Activated CD4-positive, alpha-beta T cell treated with anti-CD3 and anti-CD28 coated beads, Interleukin-2, amount 10 ng/mL, durations not matched to agents 7 days and 5 days (primary cell): ENCODE measurements at regions not wholly inside any gene's neighbourhood (a gene's known extent, or its start where the extent isn't known, plus 50 kb on each side); places are given as distances from the start of the nearest gene placed in this dataset.

Experiments used
- CTCF ChIA-PET: fragments of 350-600 bp; sonication (Branson Sonifier 250); formaldehyde crosslinking; loops from one replicate; lab custom pipeline; 2021; ENCODE audit warnings: antibody characterized with exemption; lab: Charles Lee
- POLR2A ChIA-PET: fragments of 350-600 bp; sonication (Branson Sonifier 250); formaldehyde crosslinking; loops from one replicate; lab custom pipeline; 2021; ENCODE audit warnings: antibody characterized with exemption; lab: Charles Lee
- DNase-seq: peaks from one replicate; pipeline ENCODE4 v3.0.0-alpha.2; 2020
- H3K27ac Mint-ChIP-seq: one replicate; pipeline ENCODE4 v1.8.0; 2021; ENCODE audit warnings: mild to moderate bottlenecking, moderate library complexity, mixed read lengths
- H3K27me3 Mint-ChIP-seq: one replicate; pipeline ENCODE4 v1.8.0; 2021; ENCODE audit warnings: mixed read lengths
- H3K36me3 Mint-ChIP-seq: one replicate; pipeline ENCODE4 v1.8.0; 2021; ENCODE audit warnings: low read depth, mixed read lengths
- H3K4me1 Mint-ChIP-seq: one replicate; pipeline ENCODE4 v1.8.0; 2021; ENCODE audit warnings: mixed read lengths
- H3K4me3 Mint-ChIP-seq: one replicate; pipeline ENCODE4 v1.8.0; 2021; ENCODE audit warnings: mild to moderate bottlenecking, moderate library complexity, mixed read lengths
- H3K9me3 Mint-ChIP-seq: one replicate; pipeline ENCODE4 v1.8.0; 2021; ENCODE audit warnings: mixed read lengths

DNA sequence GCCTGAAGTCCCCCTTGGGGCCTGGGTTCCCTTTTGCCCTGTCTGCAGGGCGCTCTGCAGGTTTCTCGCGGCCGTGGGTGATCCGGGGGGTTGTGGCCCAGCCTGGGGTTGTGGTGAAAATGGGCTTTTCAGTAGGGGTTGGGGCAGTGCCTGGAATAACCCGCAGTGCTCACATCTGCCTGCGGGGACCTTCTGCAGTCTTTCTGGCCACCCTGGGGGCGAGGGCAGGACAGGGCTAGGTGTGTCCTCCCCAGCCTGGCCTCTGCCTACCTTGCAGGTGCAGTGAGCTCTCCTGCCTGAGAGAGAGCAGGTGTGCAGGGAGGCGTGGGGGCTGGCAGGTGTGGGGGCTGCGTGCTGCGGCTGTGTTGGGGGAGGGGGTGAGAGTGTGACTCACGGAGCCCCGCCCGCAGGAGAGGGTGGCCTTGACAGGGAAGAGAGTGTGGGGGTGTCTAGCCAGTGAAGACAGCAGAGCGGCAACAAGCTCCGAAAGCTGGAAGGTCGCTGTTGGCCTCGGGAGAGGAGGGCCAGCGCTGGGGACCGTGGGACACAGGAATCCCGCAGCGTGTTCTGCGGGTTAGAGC, 131.4 kb downstream of the MRPL36 start:
- H3K4me1 Mint-ChIP-seq = peaks cover 2% of the 10 kb centered on the region
- peaks cover 58% of the 10 kb centered on the region for H3K27me3 Mint-ChIP-seq
- no peaks in the 10 kb centered on the region for H3K9me3 Mint-ChIP-seq
- no peak for DNase-seq
- no peaks in the 10 kb centered on the region for H3K36me3 Mint-ChIP-seq
- H3K27ac Mint-ChIP-seq = no peak overlapping the region
- H3K4me3 Mint-ChIP-seq = no peak overlapping the region
- CTCF ChIA-PET = no interaction called here
- POLR2A ChIA-PET = no interaction called here

- Mint-ChIP-seq H3K27ac (no peak overlapping the region), H3K36me3 (no peaks in the 10 kb centered on the region), H3K4me3 (no peak overlapping the region), H3K4me1 (peaks cover 2% of the 10 kb centered on the region), H3K9me3 (no peaks in the 10 kb centered on the region), H3K27me3 (peaks cover 53% of the 10 kb centered on the region)
- ChIA-PET CTCF (no interaction called here), POLR2A (no interaction called here)
- DNase-seq = no peak
These were observed 131.9 kb downstream of the MRPL36 start for GRCh38 chr5:1667648-1668140.

DNA sequence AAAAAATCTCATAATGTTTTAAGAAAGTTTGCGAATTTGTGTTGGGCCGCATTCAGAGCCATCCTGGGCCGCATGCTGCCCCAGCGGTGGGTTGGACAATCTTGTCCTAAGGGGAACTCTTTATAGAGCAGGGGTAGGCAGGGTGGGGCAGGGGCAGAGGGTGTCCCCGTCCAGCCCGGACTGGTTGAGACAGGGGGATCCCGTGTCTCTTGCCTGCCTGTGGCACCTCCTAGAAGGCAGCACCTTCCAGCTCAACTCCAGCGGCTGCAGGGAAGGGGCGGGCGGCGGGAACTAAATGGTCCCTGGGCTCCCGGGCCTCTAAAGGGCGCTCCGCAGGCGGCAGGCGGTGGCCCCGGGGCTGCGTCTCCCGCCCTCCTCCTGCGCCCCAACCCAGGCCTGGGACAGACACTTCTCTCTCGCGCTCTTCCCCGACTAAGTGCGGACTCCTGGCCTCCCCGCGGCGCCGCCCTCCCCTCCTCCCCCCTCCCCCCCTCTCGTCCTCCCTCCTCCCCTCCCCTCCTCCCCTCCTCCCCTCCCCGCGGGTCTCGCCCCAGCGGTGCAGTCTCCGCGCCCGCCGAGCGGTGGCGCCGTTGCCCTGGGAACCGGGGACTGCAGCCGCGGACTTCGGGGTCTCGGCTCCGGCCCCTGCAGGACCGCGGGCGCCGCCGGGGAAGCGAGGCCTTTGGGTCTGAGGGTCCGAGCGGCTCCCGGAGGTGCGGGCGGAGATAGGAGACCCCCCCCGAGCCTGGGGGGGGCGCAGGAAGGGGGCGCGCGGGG, 132.6 kb downstream of the MRPL36 start:
- POLR2A ChIA-PET = no interaction called here
- no peak overlapping the region for H3K4me3 Mint-ChIP-seq

GRCh38 chr5:1666221-1666620, 133.4 kb downstream of the MRPL36 start:
- no peak overlapping the region for H3K27ac Mint-ChIP-seq
- H3K9me3 Mint-ChIP-seq = no peaks in the 10 kb centered on the region
- CTCF ChIA-PET = no interaction called here
- no peak for DNase-seq
- no peak overlapping the region for H3K4me3 Mint-ChIP-seq
- POLR2A ChIA-PET = no interaction called here
- H3K27me3 Mint-ChIP-seq = peaks cover 49% of the 10 kb centered on the region
- no peaks in the 10 kb centered on the region for H3K36me3 Mint-ChIP-seq
- H3K4me1 Mint-ChIP-seq = peaks cover 2% of the 10 kb centered on the region

More for the DNA sequence above, 132.6 kb downstream of the MRPL36 start:
- no peaks in the 10 kb centered on the region for H3K9me3 Mint-ChIP-seq
- no peak overlapping the region for H3K27ac Mint-ChIP-seq
- CTCF ChIA-PET = no interaction called here
- no peak for DNase-seq
- no peaks in the 10 kb centered on the region for H3K36me3 Mint-ChIP-seq
- peaks cover 49% of the 10 kb centered on the region for H3K27me3 Mint-ChIP-seq
- peaks cover 2% of the 10 kb centered on the region for H3K4me1 Mint-ChIP-seq

- Mint-ChIP-seq H3K4me1 (peaks cover 2% of the 10 kb centered on the region), H3K4me3 (no peak overlapping the region), H3K27ac (no peak overlapping the region), H3K9me3 (no peaks in the 10 kb centered on the region), H3K36me3 (no peaks in the 10 kb centered on the region), H3K27me3 (peaks cover 45% of the 10 kb centered on the region)
- DNase-seq = no peak
- CTCF ChIA-PET = no interaction called here
- POLR2A ChIA-PET = no interaction called here
These were observed 133.8 kb downstream of the MRPL36 start for GRCh38 chr5:1665803-1666202.

GRCh38 chr5:1665231-1665630, 134.4 kb downstream of the MRPL36 start:
- DNase-seq = no peak
- POLR2A ChIA-PET = no interaction called here
- Mint-ChIP-seq H3K9me3 (no peaks in the 10 kb centered on the region), H3K27ac (no peak overlapping the region), H3K36me3 (no peaks in the 10 kb centered on the region), H3K27me3 (peaks cover 44% of the 10 kb centered on the region), H3K4me1 (peaks cover 2% of the 10 kb centered on the region), H3K4me3 (no peak overlapping the region)
- CTCF ChIA-PET = interaction anchor here (1.0 to 1.4 kb wide), 2 partner anchors 20 to 482 kb away, joined by 3 to 4 read pairs; no protein-coding TSS in a partner anchor

DNA sequence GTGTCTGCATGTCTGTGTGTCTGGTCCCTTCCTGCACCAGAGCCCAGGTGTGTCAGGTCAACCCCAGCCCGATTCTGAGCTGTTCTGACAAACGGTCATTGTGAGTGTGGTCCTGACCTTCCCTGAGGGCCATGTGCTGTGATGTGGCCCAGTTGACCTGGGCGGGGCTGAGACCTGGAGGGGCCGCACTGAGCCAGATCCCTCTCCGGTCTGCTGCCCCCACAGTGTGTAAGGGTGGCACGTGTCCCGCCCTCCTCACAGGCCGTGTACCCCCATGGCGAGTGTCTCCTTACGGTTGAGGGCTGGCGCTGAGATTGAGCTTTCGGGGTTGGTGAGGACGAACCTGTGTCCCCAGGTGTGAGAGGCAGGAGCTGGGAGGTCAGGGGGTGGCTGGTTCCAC, 136.5 kb downstream of the MRPL36 start:
- ChIA-PET POLR2A (no interaction called here), CTCF (no interaction called here)
- no peak overlapping the region for H3K27ac Mint-ChIP-seq
- no peaks in the 10 kb centered on the region for H3K9me3 Mint-ChIP-seq
- peaks cover 2% of the 10 kb centered on the region for H3K4me1 Mint-ChIP-seq
- H3K27me3 Mint-ChIP-seq = peaks cover 32% of the 10 kb centered on the region
- no peaks in the 10 kb centered on the region for H3K36me3 Mint-ChIP-seq
- no peak for DNase-seq
- H3K4me3 Mint-ChIP-seq = no peak overlapping the region

DNA sequence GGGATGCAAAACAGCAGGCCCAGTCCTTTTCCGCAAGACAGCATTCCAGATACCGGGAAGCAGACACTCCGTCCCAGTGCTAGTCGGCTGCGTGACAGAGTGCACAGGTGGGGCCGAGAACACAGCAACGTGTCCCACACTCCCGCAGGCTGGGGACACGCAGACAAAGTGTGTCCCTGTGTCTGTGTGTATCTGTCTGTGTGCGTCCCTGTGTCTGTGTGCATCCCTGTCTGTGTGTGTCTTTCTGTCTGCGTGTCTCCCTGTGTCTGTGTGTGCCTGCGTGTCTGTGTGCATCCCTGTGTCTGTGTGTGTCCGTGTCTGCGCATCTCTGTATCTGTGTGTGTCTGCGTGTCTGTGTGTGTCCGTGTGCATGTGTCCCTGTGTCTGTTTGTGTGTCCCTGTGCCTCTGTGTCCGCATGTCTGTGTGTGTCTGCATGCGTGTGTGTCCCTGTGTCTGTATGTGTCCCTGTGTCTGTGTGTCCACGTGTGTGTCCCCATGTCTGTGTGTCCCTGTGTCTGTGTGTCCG, 137.0 kb downstream of the MRPL36 start:
- POLR2A ChIA-PET = no interaction called here
- Mint-ChIP-seq H3K4me3 (no peak overlapping the region), H3K36me3 (no peaks in the 10 kb centered on the region), H3K4me1 (peaks cover 2% of the 10 kb centered on the region), H3K9me3 (no peaks in the 10 kb centered on the region), H3K27me3 (peaks cover 32% of the 10 kb centered on the region), H3K27ac (no peak overlapping the region)
- DNase-seq = no peak
- CTCF ChIA-PET = no interaction called here

- Mint-ChIP-seq H3K27ac (no peak overlapping the region), H3K36me3 (no peaks in the 10 kb centered on the region), H3K4me1 (peaks cover 2% of the 10 kb centered on the region), H3K4me3 (no peak overlapping the region), H3K9me3 (no peaks in the 10 kb centered on the region), H3K27me3 (peaks cover 32% of the 10 kb centered on the region)
- DNase-seq = no peak
- ChIA-PET POLR2A (no interaction called here), CTCF (interaction anchor here (0.5 kb wide), 1 partner anchor 536 kb away, joined by 3 read pairs; no protein-coding TSS in a partner anchor)
These were observed 137.6 kb downstream of the MRPL36 start for GRCh38 chr5:1661831-1662558.

GRCh38 chr5:1661311-1661710, 137.6 kb upstream of the LPCAT1 start:
- no peak for DNase-seq
- POLR2A ChIA-PET = no interaction called here
- H3K27me3 Mint-ChIP-seq = peaks cover 26% of the 10 kb centered on the region
- H3K4me3 Mint-ChIP-seq = no peak overlapping the region
- H3K27ac Mint-ChIP-seq = no peak overlapping the region
- no peaks in the 10 kb centered on the region for H3K4me1 Mint-ChIP-seq
- CTCF ChIA-PET = interaction anchor here (0.5 kb wide), 1 partner anchor 535 kb away, joined by 3 read pairs; no protein-coding TSS in a partner anchor
- H3K36me3 Mint-ChIP-seq = no peaks in the 10 kb centered on the region
- no peaks in the 10 kb centered on the region for H3K9me3 Mint-ChIP-seq

GRCh38 chr5:1660511-1660910, 136.8 kb upstream of the LPCAT1 start:
- Mint-ChIP-seq H3K36me3 (no peaks in the 10 kb centered on the region), H3K27ac (no peak overlapping the region), H3K27me3 (peaks cover 18% of the 10 kb centered on the region), H3K4me3 (no peak overlapping the region), H3K9me3 (no peaks in the 10 kb centered on the region), H3K4me1 (no peaks in the 10 kb centered on the region)
- ChIA-PET CTCF (no interaction called here), POLR2A (no interaction called here)
- no peak for DNase-seq

DNA sequence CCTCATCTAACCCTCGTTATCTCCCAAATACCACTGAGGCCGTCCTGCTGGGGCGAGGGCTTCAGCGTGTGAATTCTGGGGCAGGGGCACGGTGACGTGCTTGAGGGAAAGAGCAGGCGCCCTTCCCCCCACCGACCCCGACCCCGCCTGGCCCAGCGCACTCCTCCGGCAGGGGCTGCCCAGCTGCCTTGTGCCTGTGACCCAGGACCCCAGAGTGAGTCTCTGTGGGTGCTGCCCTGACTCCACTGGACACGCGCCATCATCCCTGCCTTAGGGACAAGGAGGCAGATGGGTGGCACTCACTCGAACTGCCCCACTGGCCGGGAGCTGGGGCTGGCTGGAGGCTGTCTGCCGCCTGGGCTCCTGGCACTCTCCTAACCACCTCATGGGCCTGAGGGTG, 136.2 kb upstream of the LPCAT1 start:
- Mint-ChIP-seq H3K27me3 (peaks cover 13% of the 10 kb centered on the region), H3K36me3 (no peaks in the 10 kb centered on the region), H3K9me3 (no peaks in the 10 kb centered on the region), H3K4me1 (no peaks in the 10 kb centered on the region), H3K27ac (no peak overlapping the region), H3K4me3 (no peak overlapping the region)
- POLR2A ChIA-PET = no interaction called here
- CTCF ChIA-PET = no interaction called here
- no peak for DNase-seq
